Ureter (tissue), 1 donor: ENCODE measurements at regions not wholly inside any gene's neighbourhood (a gene's known extent, or its start where the extent isn't known, plus 50 kb on each side); places are given as distances from the start of the nearest gene placed in this dataset.

Experiments
- DNase-seq: peaks from one replicate; pipeline ENCODE4 v3.0.0-alpha.2; 2020; ENCODE audit warnings: low spot score
- donor health status: DM: yes; HTN: yes; CAD: no.

DNA sequence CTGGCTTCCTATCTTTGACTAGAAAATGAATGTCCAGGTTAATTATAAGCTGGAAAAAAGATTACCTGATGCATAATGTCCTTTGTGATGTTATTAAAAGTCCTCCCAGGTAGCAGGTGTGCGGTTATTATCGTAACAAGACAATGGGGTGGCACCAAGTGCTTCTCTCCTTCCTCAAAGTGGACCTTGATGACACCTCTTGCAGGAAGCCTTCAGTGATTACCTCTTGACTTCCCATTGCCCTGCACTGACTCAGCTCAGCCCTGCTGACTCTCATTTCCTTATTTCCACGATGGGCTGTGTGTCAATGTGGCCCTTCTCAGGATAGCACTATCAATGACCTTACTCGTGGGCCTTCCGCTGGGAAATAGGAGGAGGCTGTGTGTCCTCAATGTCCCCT is 477.4 kb upstream of the CCL2 start:
- DNase-seq: no peak

DNA sequence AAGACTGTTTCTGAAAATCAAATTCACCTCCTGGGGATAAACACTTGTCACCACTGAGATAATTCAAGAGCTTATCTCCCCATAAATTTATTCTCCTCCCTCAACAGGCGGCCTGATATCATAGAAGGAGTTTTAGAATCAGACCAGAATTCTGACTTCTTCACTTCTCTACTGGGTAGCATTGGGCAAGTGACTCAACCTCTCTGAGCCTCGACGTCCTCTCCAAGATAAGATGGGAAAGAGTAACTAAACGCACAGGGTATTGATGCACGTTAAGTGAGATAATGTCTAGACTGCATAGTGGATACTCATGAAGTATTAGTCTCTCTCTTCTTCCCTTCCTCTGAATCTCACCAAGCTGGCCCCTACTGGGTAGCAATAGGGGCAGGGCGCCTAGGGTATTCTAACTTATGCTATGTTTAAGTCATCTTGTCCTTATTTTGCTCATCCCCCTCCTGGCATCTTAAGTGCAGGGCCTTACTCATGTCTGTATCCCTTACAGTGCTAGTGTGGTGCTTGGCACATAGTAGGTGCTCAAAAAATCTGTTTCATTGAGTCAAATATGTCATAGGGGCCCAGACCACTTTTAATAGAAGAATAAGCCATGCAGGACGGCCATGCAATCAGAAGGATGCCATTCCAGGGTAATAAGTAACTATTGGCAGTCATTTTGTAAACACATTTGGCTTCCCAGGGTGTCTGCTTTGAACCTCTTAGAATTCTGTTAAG is 476.4 kb upstream of the CCL2 start:
- DNase-seq: no peak

DNA sequence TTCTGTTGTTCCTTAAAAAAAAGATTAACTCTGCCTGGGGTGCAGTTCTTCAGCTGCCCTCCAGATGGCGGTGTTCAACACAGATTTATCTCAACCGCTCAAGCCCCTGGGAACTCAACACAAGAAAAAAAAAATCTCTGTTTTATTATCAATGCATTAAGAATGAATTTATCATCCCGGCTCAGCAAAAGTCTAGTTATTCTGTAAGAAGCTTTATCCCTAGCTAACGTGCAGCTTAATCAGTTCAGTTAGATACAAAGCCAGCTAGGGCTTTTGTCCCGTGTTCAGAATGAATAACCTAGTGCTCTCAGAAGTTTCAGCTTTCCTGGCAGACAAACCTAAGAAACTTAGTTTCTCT is 475.9 kb upstream of the CCL2 start:
- DNase-seq: peak; percentile 49

DNA sequence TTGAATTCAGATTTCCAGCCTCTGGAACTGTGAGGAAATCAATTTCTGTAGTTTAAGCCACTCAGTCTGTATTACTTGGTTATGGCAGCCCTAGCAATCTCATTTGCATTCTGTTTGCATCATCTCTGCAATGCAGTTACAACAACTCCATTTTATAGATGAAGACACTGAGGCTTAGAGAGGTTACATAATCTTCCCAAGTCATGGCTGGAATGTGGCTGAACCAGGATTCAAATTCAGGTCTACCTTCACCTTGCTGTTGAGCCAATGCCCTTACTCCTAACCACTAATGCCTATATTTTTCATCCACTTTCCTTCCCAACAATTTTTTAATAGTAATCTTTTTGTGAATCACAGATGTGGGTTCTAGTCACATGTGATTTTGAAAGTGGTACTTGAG is 469.8 kb upstream of the CCL2 start:
- no peak for DNase-seq

DNA sequence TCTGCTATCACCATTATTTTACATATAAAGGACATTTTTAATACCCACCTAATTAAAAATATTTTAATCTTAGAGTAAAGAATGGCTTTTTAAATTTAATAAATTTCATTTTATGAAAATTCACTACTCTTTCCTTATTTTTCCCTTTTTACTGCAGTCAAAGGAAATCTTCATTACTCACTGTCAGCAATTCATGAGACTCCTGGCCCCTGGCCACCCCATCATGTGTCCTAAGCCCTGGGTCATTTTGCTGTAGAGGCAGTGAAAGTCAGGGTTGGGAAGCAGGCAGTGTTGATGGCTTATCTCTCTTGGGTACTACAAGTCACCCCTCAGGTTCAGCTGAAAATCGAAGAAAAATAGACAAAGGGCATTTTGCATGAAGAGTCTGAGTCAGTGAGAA is 468.6 kb upstream of the CCL2 start:
- no peak for DNase-seq

DNA sequence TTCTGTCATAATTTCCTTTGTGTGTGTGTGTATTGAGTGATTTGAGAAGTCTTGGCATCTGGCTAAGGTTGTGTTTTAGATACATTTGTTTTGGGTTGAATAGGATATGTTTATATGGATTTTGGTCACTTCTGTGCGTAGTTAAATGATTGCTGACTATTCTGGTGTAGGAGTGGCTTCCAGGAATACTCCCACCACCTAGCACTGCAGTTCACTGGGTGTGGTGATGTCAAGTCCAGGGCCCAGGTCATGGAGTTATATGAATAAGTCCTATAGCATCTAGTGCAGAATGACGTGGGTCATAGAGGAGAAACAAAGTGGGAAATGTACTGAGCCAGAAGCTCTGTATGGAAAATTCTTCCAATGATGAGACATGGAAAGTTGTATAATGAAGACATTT is 465.4 kb upstream of the CCL2 start:
- DNase-seq: no peak

DNA sequence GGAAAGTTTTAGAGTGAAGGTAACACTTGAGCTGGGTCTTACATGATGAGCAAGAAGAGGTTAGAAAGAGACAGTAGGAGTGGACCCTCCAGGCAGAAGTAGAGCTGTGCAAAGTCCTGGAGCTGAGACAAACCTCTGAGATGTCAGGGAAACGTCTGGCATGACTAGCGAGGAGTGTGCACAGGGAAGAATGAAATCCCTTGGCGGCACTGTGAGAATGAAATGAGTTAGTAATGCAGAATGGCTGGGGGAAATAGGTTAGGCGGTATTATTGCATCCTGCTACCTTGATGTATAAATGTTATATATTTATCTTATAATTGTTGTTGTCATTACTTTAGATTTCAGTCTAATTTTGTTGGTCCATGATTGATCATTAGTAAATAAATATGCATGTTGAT is 457.9 kb upstream of the CCL2 start:
- DNase-seq: no peak

DNA sequence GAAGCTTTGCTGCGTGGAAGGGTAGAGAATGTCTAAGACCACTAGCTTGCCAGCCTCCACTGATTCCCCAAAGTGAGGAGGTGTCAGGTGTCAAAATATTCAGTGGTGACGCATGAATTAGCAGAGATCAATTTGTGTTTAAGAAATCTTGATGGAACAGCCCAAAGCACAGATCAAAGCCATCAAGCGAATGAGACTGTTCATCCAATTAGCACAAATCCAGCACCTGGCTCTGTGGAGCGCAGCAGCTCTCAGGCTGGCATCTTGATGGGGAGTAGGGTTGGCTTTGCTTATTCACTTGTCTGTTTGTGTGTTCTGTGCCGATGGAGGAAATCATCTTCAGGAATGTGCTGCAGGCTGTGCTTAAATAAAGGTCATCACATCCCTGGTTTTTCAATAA is 456.8 kb upstream of the CCL2 start:
- DNase-seq: no peak

DNA sequence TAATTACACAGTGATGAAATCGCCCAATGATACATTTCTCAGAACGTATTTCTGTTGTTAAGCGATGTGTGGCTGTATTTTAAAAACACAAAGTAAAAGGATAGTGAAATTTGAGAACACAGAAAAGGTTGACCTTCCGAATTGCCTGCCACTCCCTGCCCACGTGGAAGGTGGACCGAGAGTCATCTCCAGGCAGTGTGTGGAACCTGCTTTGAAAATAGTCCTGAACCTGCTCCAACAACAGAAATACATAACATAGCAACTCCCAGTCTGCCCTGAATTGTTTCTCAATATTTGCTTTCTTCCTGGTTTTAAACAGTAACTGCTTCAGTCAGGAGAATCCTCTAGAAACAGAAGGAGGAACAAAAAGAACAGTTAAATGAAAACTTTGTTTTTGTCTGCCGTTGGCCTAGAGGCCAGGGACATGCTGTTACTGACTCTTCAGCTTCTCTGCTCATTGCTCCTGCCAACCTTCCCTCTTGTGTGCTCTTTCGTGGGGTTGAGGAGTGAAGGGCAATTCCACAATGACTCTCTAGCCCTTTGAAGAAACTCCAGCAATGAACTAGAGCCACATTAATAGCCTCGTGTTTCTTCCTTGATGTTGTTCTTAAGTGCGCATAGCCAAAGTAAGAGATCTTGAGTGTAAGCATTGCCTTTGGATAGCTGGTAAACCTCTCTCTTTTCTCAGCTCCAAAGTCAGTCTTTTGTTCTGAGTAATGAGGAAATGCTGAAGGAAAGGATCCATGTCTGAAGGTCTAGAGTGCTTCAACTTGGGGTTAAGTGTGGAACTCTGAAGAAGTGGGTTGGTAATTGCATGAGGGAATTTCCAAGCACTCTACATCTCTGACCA is 452.5 kb upstream of the CCL2 start:
- DNase-seq: no peak

DNA sequence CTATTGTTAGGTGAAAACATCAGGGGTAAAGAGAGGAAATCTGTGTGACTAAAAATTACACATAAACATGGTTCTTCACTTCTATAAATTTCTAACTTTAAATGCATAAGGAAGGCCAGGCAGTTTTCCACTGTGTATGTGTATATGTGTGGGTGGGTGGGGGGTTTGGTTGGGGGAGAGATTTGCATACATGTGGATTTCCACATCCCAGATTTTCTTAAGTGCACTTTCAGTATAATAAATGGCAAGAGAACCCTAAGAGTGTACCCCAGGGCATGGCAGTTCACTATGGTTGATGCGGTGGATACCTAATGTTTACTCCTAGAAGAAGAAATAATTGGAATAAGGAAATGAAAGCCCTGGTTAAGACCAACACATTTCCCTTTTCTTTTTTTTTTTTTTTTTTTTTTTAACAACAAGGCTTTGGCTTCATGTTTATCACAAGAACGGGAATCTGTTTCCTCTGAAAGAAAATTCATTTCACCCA is 451.8 kb upstream of the CCL2 start:
- DNase-seq: no peak

DNA sequence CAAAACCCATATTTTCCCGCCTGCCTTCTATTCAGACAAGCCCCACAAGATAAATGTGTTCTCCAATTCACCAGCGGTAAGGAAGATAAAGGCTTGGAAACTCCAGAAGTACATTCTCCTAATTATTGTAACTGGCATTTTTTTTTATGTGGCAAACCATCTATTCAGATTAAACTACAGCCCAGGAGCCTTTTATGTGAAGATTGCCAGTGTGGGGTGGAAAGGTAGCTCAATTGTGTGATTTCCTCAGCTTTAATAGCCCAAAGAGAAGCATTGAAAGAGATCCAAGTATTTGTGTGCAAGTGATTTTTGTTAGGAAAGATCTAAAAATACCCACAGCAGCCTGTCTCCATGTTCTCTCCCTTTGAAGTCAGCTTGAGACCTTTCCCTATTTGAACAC is 451.4 kb upstream of the CCL2 start:
- DNase-seq: no peak

DNA sequence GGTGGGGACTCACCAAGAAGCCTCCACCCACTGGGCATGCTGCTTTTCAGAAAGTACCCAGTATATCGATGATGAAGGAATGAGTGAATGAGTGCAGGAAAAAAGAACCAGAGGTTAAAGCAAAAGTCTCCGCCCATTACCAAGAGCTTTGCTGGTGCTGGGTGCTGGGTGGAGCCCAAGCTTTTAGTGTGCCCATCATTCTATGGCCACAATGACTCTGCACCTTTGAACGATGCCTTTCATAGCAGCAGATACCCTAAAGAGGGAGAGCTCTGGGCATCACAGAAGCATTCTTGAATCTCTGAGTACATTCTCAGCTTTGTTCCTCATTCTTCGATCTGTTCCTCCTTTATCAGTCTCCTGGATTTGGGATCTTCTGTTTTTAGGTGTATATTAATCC is 450.7 kb upstream of the CCL2 start:
- DNase-seq: no peak

DNA sequence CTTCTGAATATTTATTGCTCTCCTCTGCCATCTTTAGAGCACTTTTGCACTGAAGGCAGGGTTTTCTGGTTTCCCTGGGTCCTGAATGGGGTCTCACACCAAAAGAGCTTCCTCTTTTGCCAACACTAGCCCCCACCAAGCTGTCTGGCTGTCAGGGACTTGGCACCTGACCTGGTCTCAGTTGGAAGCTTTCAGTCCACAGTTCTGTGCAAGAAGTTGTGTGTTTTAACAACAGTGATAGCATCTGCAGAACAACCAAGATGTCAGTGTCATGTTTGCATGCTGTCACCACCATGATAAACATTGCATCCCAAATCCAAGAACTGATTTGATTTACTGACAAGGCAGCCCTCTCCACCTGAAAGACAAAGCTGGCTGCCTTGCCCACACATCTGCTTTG is 448.5 kb upstream of the CCL2 start:
- DNase-seq: no peak

DNA sequence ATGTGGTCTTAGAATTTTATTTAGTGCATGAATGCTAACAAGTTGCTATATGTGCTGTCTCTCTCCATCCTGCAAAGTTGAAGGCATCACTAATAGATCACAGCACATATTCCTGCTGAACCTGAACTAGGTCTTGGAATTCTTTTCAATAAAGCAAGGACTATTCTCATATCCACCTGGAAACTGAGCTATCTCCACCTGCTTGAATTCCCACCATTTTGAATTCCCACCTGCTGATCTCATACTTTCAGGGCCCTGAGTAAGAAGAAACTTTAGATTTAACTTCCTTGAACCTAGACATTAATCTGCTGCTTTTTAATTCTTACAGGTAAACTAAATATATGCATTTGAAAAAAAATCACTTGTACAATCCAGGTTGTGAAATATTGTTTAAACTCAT is 445.3 kb upstream of the CCL2 start:
- DNase-seq: no peak

DNA sequence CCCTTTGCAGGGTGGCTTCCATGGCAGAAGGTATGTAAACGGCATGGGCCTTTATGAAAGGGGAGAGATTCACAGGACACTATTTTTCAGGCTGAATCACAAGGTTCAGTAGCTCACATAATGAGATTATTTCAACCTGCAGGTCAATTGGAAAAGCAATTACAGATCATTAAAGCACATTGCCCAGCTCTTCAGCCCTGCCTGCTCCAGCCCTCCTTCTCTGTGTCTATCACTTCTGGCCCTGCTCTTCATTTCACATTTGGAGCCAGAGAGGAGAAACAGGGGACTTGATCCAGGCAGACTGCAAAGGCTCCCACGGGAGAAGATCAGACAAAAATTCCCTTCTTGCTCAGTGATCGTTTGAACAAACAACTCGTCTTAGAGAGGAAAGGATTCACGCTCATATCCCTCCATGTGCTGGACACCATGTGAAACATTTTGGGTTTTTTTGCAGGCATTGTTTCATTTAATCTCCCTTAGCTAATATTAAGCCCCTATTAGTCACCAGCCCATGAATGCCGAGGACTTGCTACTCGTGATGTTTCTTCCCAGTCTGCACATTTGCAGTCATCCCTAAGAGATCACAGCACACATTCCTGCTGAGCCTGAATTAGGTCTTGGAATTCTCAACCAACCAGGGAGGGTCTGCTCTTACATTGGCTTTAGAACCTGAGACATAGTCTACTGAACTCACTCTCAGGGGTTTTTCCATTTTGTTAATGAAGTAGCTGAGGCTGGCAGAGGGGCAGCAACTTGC is 443.9 kb upstream of the CCL2 start:
- DNase-seq: no peak

DNA sequence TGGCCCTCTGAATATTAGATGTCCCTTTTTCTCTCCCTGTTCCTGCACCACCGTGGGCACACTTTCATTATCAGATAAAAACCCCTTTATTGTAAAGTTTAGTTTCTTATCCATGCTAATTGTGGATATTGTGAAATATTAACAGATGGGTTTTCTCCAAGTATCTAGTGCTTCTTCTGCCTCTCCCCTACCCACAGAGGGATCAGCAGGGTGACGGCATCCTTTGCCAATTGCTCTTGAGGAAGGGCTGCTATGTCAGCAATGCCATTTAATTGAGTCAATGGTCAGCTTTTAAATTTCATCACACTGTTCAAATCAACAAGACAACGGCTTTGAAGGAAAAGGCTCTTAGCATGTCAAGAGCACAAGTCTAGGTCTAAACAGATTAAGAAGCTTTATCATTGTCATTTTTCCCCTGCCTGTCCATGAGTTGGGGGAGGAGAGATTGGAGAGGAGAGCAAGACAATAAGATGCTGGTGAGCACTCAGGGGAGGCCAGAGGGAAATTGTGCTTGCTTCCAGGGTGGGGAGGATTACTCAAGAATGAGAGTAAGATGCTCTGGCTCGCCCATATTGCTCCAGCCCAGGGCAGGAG is 443.0 kb upstream of the CCL2 start:
- DNase-seq: no peak

DNA sequence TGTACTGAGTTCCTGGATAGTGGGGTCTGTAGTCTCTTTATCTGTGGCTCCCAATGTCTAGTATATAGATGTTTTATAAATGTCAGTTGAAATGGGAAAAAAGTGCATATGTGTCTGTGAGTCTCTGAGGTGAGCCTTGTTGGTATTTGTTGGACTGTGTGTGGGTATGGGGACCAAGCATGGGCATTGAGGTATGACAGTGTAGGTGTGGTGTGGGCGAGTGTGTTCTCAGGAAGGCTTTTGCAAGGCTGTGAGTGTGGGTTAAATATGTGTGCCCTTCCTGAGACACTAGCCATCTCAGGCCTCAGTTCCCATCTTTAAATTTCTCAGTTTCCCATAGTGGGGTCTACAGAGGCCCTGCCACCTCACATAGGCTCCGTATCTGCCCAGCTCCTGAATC is 440.2 kb upstream of the CCL2 start:
- DNase-seq: no peak

DNA sequence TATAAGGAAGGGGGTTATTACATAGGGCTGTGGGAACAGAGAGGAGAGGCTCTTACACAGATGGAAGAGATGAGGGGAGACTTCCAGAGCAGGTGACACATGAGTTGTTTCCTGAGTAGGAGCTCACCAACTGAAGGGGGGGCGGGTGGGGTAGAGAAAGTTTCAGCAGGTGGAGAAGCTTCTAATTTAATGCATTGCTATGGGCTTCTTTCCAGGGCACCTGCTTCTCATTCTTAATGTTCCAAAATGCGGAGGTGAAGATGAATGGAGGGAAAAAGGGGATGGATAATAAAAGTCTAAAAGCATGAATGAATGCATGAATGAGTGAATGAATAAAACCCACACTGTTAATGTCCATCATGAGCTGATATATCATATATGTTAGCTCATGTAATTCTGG is 439.0 kb upstream of the CCL2 start:
- DNase-seq: no peak

DNA sequence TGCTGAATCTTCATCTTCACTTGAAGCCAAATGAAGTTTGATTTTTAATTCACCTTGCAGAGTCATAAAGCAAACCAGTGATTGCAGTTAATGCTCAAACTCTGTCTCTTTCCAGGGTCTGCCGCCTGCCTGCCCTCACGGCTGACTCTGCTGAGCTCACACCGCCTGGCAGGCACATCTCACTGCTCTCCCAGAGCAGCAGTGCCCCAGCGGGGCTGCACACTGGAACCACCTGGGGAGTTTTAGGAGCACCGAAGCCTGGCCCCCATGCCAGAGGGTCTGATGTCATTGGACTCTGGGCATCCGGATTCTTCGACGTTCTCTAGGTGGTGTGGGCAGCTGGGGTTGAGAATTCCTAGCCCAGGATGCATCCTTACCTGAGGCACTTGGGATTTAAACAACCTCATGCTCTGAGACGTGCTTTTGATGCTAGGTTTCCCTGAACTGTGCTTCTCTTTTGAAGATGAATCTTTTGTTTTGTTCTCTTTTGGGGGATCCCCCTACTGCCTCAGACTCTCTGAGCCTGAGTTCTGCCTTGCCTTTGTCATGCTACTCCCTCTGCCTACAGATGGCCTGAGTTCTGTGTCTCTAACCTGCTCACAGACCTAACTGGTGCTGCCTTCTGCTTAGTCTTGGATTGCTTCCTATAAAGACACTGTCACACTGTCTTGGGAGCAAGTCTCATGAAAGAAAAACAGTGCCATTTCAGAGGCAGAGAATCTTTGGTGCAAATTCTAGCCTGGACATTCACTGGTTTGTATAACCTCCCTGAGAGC is 438.1 kb upstream of the CCL2 start:
- DNase-seq: no peak

DNA sequence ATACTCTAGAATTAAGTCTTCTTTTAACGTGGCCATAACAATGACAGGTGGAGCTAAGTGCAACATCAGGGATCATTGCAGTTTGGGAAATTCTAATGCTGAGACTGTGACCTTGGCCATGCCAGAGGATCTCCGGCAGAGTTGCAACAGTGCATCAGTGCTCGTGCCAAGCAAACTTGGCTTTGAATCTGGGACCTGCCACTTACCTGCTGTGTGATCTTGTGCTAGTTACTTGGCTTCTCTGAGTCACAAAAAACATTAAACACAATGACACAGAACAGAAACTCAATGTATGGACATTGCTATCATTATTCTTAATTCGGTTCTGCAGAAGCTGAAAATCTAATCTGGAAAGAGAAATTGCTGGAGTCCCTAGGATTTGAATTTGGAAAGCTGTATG is 435.5 kb upstream of the CCL2 start:
- no peak for DNase-seq

DNA sequence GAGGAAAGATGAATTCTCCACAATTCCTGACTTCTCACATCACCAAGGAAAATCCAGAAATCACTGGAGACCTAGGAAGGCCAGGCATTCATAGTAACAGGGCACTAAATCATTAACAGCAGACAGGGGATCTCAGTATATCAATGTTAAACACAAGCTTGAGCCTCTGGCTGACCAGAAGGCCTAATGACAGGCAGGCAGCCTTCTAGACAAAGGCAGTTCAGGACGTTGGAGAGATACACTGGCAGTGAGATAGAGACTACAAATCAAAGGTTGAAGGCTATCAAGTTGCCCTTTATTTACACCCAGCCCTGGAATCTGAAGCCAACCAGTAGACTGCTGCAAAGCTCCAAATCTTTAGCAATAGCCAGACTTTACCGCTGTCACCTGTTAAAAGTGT is 422.8 kb upstream of the CCL2 start:
- DNase-seq: no peak

DNA sequence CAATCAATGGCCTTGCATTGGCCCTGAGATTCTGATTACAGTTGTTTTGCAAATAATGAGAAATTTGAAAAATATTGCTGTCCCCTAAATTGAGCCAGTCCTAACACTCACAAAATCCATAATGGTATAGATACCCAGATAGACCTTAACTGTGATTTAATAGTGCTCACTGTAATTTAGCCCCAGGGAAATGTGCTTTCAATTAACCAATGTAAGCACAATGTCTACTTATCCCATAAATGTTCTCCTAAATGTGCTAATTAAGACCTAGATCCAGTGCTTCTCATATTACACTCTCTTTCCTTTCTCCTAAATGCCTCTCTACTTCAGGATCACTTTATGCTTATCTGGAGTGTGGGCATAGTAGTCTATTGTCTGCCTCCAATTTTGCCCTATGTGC is 417.8 kb upstream of the CCL2 start:
- DNase-seq: no peak
